B cell (primary cell): ENCODE measurements at regions not wholly inside any gene's neighbourhood (a gene's known extent, or its start where the extent isn't known, plus 50 kb on each side); places are given as distances from the start of the nearest gene placed in this dataset.

ENCODE experiments used
- ATAC-seq: fragments of 200-7000 bp; cut with Tn5 transposase; one replicate; pipeline ENCODE4 v1.10.0; 2021; ENCODE audit warnings: low read depth, mild to moderate bottlenecking, moderate number of reproducible peaks, moderate library complexity
- CTCF ChIA-PET: fragments of 350-600 bp; sonication (Branson Sonifier 250); formaldehyde crosslinking; loops from one replicate; lab custom pipeline; 2021; ENCODE audit warnings: antibody characterized with exemption, inconsistent platforms; lab: Charles Lee
- POLR2A ChIA-PET: fragments of 350-600 bp; sonication (Branson Sonifier 250); formaldehyde crosslinking; loops from one replicate; lab custom pipeline; 2021; ENCODE audit warnings: antibody characterized with exemption; lab: Charles Lee
- DNase-seq: peaks from one replicate; pipeline ENCODE4 v3.0.0; 2013
- H2AFZ ChIP-seq: 2 replicates; pipeline ENCODE4 v1.6.1; 2012; ENCODE audit warnings: mild to moderate bottlenecking, low read depth, low read length; ENCODE audit not compliant: insufficient read depth, poor library complexity, severe bottlenecking
- H3K27ac ChIP-seq, 2 donors: 1 replicate in 1 of 2; 2 replicates in 1 of 2; pipeline ENCODE4 v1.5.1; 2012 to 2013; ENCODE audit warnings: low read length in 2 of 2, mild to moderate bottlenecking in 2 of 2, moderate library complexity in 1 of 2
- H3K27me3 ChIP-seq, 4 experiments: fragments of 200-600 bp in 1 of 4; sonication (generic) in 1 of 4; replicated peaks in 1 of 4; 1 replicate in 2 of 4; 2 replicates in 2 of 4; pipeline versions ENCODE4 v1.6.1 to v1.7.0; 2013 to 2016; ENCODE audit warnings: low read length in 3 of 4, mild to moderate bottlenecking in 2 of 4, mixed read lengths in 1 of 4, moderate library complexity in 1 of 4; ENCODE audit not compliant: insufficient read depth in 4 of 4, control insufficient read depth in 3 of 4; ENCODE audit errors: control extremely low read depth in 1 of 4
- H3K36me3 ChIP-seq, 2 experiments: replicated peaks in 1 of 2; 1 replicate in 1 of 2; 2 replicates in 1 of 2; pipeline versions ENCODE4 v1.6.1 to v1.7.1; 2013; ENCODE audit warnings: low read length in 1 of 2; ENCODE audit not compliant: insufficient read depth in 2 of 2, control insufficient read depth in 1 of 2; ENCODE audit errors: control extremely low read depth in 1 of 2, extremely low read depth in 1 of 2
- H3K4me1 ChIP-seq, 2 donors: fragments of 200-600 bp in 1 of 2; sonication (generic) in 1 of 2; 1 replicate in 1 of 2; 2 replicates in 1 of 2; pipeline versions ENCODE4 v1.5.1 to v1.6.1; 2013 to 2017; ENCODE audit warnings: low read length in 2 of 2; ENCODE audit not compliant: control insufficient read depth in 2 of 2, insufficient read depth in 2 of 2
- H3K4me2 ChIP-seq: replicated peaks from 2 replicates; pipeline ENCODE3; 2012; ENCODE audit warnings: mild to moderate bottlenecking, low read depth, low read length; ENCODE audit not compliant: poor library complexity, severe bottlenecking
- H3K4me3 ChIP-seq, 5 experiments: fragments of 200-600 bp in 1 of 5; sonication (generic) in 1 of 5; 1 replicate in 3 of 5; 2 replicates in 2 of 5; pipeline versions ENCODE4 v1.5.1 to v1.7.0; 2011 to 2016; ENCODE audit warnings: low read length in 4 of 5, mild to moderate bottlenecking in 4 of 5, low read depth in 2 of 5, control low read depth in 1 of 5, moderate library complexity in 1 of 5; ENCODE audit not compliant: insufficient read depth in 1 of 5; ENCODE audit errors: control extremely low read depth in 1 of 5, extremely low read depth in 1 of 5
- H3K79me2 ChIP-seq: fragments of 200-600 bp; sonication (generic); one replicate; pipeline ENCODE4 v1.6.0; 2016; ENCODE audit warnings: low read length; ENCODE audit not compliant: control insufficient read depth, insufficient read depth
- H3K9ac ChIP-seq: fragments of 200-600 bp; sonication (generic); 2 replicates; pipeline ENCODE4 v1.6.1; 2017; ENCODE audit warnings: mild to moderate bottlenecking, low read length, moderate library complexity
- H3K9me3 ChIP-seq, 3 donors: one replicate each; pipeline versions ENCODE4 v1.6.1 to v1.7.1; 2013; ENCODE audit warnings: low read length in 2 of 3; ENCODE audit not compliant: control insufficient read depth in 2 of 3, insufficient read depth in 1 of 3; ENCODE audit errors: control extremely low read depth in 1 of 3
- H4K20me1 ChIP-seq: 2 replicates; pipeline ENCODE4 v1.6.0; 2012; ENCODE audit warnings: mild to moderate bottlenecking, low read length; ENCODE audit not compliant: insufficient read depth, control insufficient read depth, poor library complexity, severe bottlenecking
- H3K27ac Mint-ChIP-seq: one replicate; pipeline ENCODE4 v1.8.0; 2021; ENCODE audit warnings: mixed read lengths
- H3K27me3 Mint-ChIP-seq: one replicate; pipeline ENCODE4 v1.8.0; 2021; ENCODE audit warnings: mixed read lengths
- H3K4me1 Mint-ChIP-seq: one replicate; pipeline ENCODE4 v1.8.0; 2021; ENCODE audit warnings: mixed read lengths
- H3K4me3 Mint-ChIP-seq: one replicate; pipeline ENCODE4 v1.8.0; 2021; ENCODE audit warnings: mixed read lengths
- H3K9me3 Mint-ChIP-seq: one replicate; pipeline ENCODE4 v1.8.0; 2022; ENCODE audit warnings: mixed read lengths; ENCODE audit not compliant: insufficient read depth
- CTCF ChIP-seq: fragments of 200-600 bp; IDR thresholded peaks from one replicate; pipeline ENCODE4 v1.8.0; 2022; ENCODE audit warnings: antibody characterized with exemption, mild to moderate bottlenecking
- EZH2 ChIP-seq: IDR thresholded peaks from 2 replicates; pipeline ENCODE4 v1.6.1; 2012; ENCODE audit warnings: borderline replicate concordance, low read depth, mild to moderate bottlenecking, moderate library complexity, low read length; ENCODE audit not compliant: insufficient read depth, poor library complexity, severe bottlenecking
- WGBS: methylation state at CpG from one replicate; pipeline ENCODE4 v1.1.5; 2013; ENCODE audit warnings: missing lambda C conversion rate; ENCODE audit not compliant: insufficient coverage; 5-methylcytosine and 5-hydroxymethylcytosine counted together
- intact Hi-C: fragments of 100-400 bp; cut with micrococcal nuclease; formaldehyde crosslinking; loops from one replicate; pipeline ENCODE4 v1.10.0; 2022

DNA sequence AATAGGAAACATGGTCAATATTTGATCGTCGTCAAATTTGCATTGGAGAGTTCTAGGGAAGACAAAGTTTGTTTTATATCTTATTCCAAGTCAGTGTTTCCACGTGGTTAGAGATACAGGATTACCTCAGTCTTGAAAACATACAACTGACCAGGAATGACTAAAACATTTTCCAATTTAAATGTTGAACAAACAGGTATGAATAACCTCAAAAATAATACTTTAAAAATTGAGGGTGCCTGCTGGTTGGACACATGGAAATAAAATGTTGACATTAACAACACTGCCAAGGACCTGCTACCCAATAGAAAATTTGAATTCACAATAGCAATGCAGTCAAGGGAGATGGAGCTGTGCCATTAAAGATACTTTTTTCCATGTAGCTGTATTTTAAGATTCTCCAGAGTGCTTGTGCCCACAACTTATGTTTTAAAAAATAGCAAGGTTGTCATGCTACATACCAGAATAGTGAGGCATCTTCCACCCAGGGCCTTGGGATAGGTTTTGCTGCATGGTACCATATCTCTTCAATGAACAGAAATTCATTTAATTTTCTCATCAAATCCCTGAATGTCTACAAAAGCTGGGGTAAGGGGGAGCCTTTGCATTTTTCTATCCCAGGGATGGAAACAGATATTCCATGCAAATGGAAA lies 260.8 kb downstream of the EFNB2 start:
- Histone ChIP-seq H2AFZ (no peak overlapping the region), H3K9me3 (peaks cover 0 to 1% (median 0%) of the 10 kb centered on the region in 3 donors), H3K27me3 (no peaks in the 10 kb centered on the region), H3K27ac (no peak overlapping the region), H3K4me2 (no peak overlapping the region), H3K9ac (no peak overlapping the region), H3K36me3 (no peaks in the 10 kb centered on the region), H3K79me2 (no peaks in the 10 kb centered on the region), H3K4me1 (no peaks in the 10 kb centered on the region), H3K4me3 (no peak overlapping the region), H4K20me1 (no peaks in the 10 kb centered on the region)
- WGBS = no CpG with 5 or more reads among the region's 3 CpGs
- intact Hi-C loops = no loop called here
- no peak for ATAC-seq
- Mint-ChIP-seq H3K27me3 (no peaks in the 10 kb centered on the region), H3K4me3 (no peak overlapping the region), H3K9me3 (no peaks in the 10 kb centered on the region), H3K4me1 (no peaks in the 10 kb centered on the region), H3K27ac (no peak overlapping the region)
- ChIA-PET CTCF (no interaction called here), POLR2A (no interaction called here)
- no peak for TF ChIP-seq EZH2
- TF ChIP-seq CTCF = no peak
- DNase-seq = no peak

DNA sequence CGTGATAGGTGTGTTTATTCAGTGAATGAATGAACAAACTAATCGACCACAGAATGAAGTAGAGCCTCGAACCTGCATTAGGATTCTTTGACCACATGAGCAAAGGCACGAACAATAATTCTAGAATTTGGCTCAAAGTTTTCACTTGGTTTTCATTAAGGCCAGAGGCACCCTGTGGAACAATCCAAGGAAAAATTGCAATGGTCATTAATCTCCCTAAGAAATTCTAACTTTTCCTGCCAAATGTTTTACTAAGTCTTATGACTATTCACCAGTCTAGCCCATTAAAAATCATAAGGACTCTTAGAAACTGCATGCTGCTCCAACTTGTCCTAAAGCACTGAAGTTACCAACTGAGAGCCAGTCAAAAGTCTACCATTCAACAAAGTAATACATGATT lies 271.7 kb downstream of the EFNB2 start:
- Histone ChIP-seq H3K27me3 (no peaks in the 10 kb centered on the region), H3K4me3 (no peak overlapping the region), H3K4me1 (no peaks in the 10 kb centered on the region), H2AFZ (no peak overlapping the region), H3K36me3 (no peaks in the 10 kb centered on the region), H3K9me3 (peaks cover 0 to 18% (median 0%) of the 10 kb centered on the region in 3 donors), H4K20me1 (no peaks in the 10 kb centered on the region), H3K79me2 (no peaks in the 10 kb centered on the region), H3K9ac (no peak overlapping the region), H3K27ac (no peak overlapping the region), H3K4me2 (no peak overlapping the region)
- H3K4me1 Mint-ChIP-seq = no peaks in the 10 kb centered on the region
- H3K4me3 Mint-ChIP-seq = no peak overlapping the region
- CTCF ChIA-PET = no interaction called here
- DNase-seq = no peak
- POLR2A ChIA-PET = no interaction called here
- TF ChIP-seq CTCF (no peak), EZH2 (no peak)
- no peak overlapping the region for H3K27ac Mint-ChIP-seq
- 89% methylated on average over 4 of the region's 4 CpGs for WGBS
- intact Hi-C loops = no loop called here
- no peak for ATAC-seq
- H3K9me3 Mint-ChIP-seq = no peaks in the 10 kb centered on the region
- H3K27me3 Mint-ChIP-seq = no peaks in the 10 kb centered on the region
